Astrocyte of the spinal cord (primary cell): ENCODE measurements at regions not wholly inside any gene's neighbourhood (a gene's known extent, or its start where the extent isn't known, plus 50 kb on each side); places are given as distances from the start of the nearest gene placed in this dataset.
A peak's percentile ranks its signal among the peaks of the same experiment; 100 is the strongest.
"Not testable (repeated sequence)": the region's sequence is repeated elsewhere in the genome, so short reads cannot be mapped to it uniquely, and the experiment has no call there.

ENCODE experiments used
- DNase-seq: peaks from one replicate; pipeline ENCODE4 v3.0.0; 2011; ENCODE audit warnings: low read depth, low spot score
- H3K4me3 ChIP-seq: 2 replicates; pipeline ENCODE4 v1.5.1; 2011; ENCODE audit warnings: low read depth, mild to moderate bottlenecking, low read length, moderate library complexity
- CTCF ChIP-seq: IDR thresholded peaks from 2 replicates; pipeline ENCODE4 v1.5.1; 2012; ENCODE audit warnings: low read depth, mild to moderate bottlenecking, low read length, inconsistent platforms
- in situ Hi-C: cut with HindIII; loops from 2 replicates; pipeline ENCODE4 v1.10.0; 2017; ENCODE audit warnings: low sequenced_read_pairs

DNA sequence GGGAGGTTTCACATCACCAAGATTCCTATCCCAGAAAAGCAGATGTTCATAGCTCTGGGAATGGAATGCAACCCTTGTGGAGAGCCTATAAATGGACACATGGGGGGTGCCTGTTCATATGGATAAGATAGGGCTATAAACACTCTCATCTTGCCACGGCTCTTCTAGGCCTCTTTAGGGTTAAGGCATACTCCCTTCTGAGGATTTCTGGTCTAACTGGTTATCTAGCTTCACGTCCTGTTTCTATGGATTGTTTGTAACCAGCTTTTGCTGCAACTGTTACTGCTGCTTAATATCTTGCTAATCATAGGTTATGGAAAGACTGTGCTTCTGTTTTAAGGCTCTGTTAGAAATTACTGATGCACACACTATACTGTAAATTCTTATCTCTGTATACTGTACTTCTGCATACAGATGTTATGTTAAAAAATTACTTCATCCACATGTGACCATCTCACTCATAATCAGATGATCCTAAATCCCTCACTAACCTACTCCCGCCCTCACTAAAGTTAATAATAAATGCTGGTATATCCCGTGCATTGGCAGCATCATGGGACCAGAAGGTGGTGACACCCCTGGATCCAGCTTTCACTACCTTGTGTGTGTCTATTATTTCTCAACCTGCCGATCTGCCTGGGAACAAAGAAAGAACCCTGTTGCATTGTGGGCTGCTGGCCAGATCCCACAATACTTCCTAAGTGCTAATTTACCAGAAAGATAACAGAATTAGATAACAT is 68.7 kb downstream of the PRKAB2 start:
- in situ Hi-C loops = not testable (repeated sequence)

DNA sequence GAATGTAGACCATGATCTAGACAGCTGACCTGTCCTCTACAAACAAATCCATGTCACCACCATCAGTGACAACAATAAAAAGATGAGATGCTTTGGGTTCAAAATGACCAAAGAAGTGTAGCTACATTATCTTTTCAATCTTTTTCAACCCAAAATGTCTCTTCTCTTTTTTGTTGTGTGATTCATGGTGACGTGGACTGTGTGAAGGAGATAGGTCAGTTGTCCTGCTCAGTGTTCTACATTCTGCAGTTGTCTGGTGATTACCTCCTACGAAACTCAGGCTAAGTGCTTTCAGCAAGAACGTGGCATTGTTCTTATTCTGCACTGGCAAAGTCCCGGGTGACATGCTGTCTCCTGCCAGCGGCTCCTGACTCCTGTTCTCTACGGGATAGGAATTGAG is 73.1 kb downstream of the PRKAB2 start:
- no peak for DNase-seq
- in situ Hi-C loops = no loop called here
- no peak overlapping the region for H3K4me3 ChIP-seq
- TF ChIP-seq CTCF = no peak

More for the DNA sequence above, 68.7 kb downstream of the PRKAB2 start:
- not testable (repeated sequence) for H3K4me3 ChIP-seq, DNase-seq

- peak; percentile 40 for TF ChIP-seq CTCF
- in situ Hi-C loops, H3K4me3 ChIP-seq, DNase-seq: not testable (repeated sequence)
Measured at GRCh38 chr1:147098338-147098973, 73.8 kb downstream of the PRKAB2 start.

- no peak overlapping the region for H3K4me3 ChIP-seq
- DNase-seq = no peak
- no peak for TF ChIP-seq CTCF
- in situ Hi-C loops = no loop called here
Measured at GRCh38 chr1:147095691-147096090, 76.6 kb downstream of the PRKAB2 start.

- H3K4me3 ChIP-seq = no peak overlapping the region
- no peak for TF ChIP-seq CTCF
- no peak for DNase-seq
- in situ Hi-C loops = no loop called here
Measured at GRCh38 chr1:147091801-147092200, 80.5 kb downstream of the PRKAB2 start.

- TF ChIP-seq CTCF = no peak
- in situ Hi-C loops = no loop called here
- no peak for DNase-seq
Measured at GRCh38 chr1:147089457-147089856, 82.8 kb downstream of the PRKAB2 start.

DNA sequence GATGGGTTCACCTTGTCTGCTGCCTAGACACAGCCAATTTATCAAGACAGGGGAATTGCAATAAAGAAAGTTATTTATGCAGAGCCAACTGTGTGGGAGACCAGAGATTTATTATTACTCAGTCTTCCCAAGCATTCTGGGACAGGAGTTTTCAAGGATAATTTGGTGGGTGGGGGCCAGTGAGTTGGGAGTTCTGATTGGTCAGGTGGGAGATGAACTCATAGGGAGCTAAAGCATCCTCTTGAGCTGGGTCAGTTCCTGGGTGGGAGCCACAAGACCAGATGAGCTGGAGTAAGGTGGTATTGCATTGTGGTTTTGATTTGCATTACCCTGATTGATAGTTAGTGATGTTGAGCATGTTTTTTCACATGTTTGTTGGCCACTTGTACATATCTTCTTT is 86.1 kb downstream of the PRKAB2 start:
- no peak for DNase-seq
- in situ Hi-C loops = no loop called here

More at GRCh38 chr1:147089457-147089856, 82.8 kb downstream of the PRKAB2 start:
- H3K4me3 ChIP-seq = no peak overlapping the region

More for the DNA sequence above, 86.1 kb downstream of the PRKAB2 start:
- H3K4me3 ChIP-seq = no peak overlapping the region
- no peak for TF ChIP-seq CTCF
